ENCODE measurements at regions not wholly inside any gene's neighbourhood (a gene's known extent, or its start where the extent isn't known, plus 50 kb on each side); places are given as distances from the start of the nearest gene placed in this dataset.
"Not testable (repeated sequence)": the region's sequence is repeated elsewhere in the genome, so short reads cannot be mapped to it uniquely, and the experiment has no call there.

DNA sequence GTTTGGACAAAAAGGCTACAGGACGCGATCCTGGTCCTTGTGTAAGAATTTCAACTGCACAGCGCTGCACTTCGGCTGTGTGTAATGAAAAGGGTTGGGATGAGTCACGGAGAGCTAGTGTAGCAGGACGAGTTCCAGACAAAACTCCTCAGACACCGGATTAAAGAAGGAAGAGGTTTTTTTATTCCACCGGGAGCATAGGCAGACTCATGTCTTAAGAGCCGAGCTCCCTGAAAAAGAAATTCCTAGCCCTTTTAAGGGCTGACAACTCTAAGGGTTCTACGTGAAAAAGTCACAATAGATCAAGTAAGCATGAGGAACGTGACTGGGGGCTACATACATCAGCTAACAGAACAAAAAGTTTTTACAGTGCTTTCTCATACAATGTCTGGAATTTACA lies 54.8 kb upstream of the FAM90A1 start:
- H3K9ac ChIP-seq (ENCODE audit: insufficient read depth, low read length); H2AFZ ChIP-seq (ENCODE audit: low read length); H4K20me1 ChIP-seq (ENCODE audit: control insufficient read depth, extremely low read depth, insufficient read depth, low read length); H3K4me2 ChIP-seq (ENCODE audit: extremely low read depth, insufficient read depth, low read length); H3K27ac ChIP-seq (ENCODE audit: insufficient read depth, low read length); H3K4me3 ChIP-seq (replicated peaks in 1 of 4; ENCODE audit: control extremely low read depth in 1 of 4, insufficient read depth in 1 of 4, low read depth in 3 of 4, low read length in 4 of 4); H3K9me3 ChIP-seq (ENCODE audit: control insufficient read depth, insufficient read depth, low read depth, low read length); H3K4me1 ChIP-seq (ENCODE audit: control insufficient read depth, extremely low read depth, insufficient read depth, low read length); H3K36me3 ChIP-seq (ENCODE audit: control insufficient read depth, insufficient read depth, low read length); H3K27me3 ChIP-seq (ENCODE audit: control insufficient read depth, insufficient read depth, low read length); H3K79me2 ChIP-seq (ENCODE audit: control insufficient read depth, insufficient read depth, low read length): not testable (repeated sequence)
- DNase-seq (ENCODE audit: low read depth in 2 of 2) = peak; percentile 48 to 66

GRCh38 chr12:8285681-8286080 lies 58.3 kb upstream of the FAM90A1 start:
- H3K36me3 ChIP-seq (ENCODE audit: control insufficient read depth, insufficient read depth, low read length); H3K4me2 ChIP-seq (ENCODE audit: extremely low read depth, insufficient read depth, low read length): not testable (repeated sequence)

DNA sequence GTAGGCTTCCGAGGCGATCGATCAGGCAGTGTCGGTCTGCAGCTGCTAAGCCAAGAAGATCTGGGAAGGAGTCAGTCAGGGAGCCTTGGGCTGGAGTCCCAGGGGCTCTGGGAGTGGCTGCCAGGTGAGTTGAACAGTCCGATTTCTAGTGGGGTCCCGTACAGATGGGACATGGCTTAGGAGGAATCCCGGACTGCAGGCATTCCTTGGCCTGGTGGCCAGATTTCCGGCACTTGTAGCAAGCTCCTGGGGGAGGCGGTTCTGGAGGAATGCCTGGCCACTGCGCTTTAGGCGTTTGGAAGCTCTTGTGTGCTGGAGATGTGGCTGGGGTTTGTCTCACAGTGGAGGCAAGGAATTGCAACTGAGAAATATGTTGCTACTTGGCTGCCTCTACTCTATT lies 64.3 kb upstream of the FAM90A1 start:
- DNase-seq (ENCODE audit: low read depth in 2 of 2) = not testable (repeated sequence)

More at GRCh38 chr12:8285681-8286080, 58.3 kb upstream of the FAM90A1 start:
- H3K4me1 ChIP-seq (ENCODE audit: control insufficient read depth, extremely low read depth, insufficient read depth, low read length); H3K9me3 ChIP-seq (ENCODE audit: control insufficient read depth, insufficient read depth, low read depth, low read length); DNase-seq (ENCODE audit: low read depth in 2 of 2); H3K27me3 ChIP-seq (ENCODE audit: control insufficient read depth, insufficient read depth, low read length); H4K20me1 ChIP-seq (ENCODE audit: control insufficient read depth, extremely low read depth, insufficient read depth, low read length); H3K4me3 ChIP-seq (replicated peaks in 1 of 4; ENCODE audit: control extremely low read depth in 1 of 4, insufficient read depth in 1 of 4, low read depth in 3 of 4, low read length in 4 of 4); H3K9ac ChIP-seq (ENCODE audit: insufficient read depth, low read length); H2AFZ ChIP-seq (ENCODE audit: low read length); H3K79me2 ChIP-seq (ENCODE audit: control insufficient read depth, insufficient read depth, low read length); H3K27ac ChIP-seq (ENCODE audit: insufficient read depth, low read length): not testable (repeated sequence)

DNA sequence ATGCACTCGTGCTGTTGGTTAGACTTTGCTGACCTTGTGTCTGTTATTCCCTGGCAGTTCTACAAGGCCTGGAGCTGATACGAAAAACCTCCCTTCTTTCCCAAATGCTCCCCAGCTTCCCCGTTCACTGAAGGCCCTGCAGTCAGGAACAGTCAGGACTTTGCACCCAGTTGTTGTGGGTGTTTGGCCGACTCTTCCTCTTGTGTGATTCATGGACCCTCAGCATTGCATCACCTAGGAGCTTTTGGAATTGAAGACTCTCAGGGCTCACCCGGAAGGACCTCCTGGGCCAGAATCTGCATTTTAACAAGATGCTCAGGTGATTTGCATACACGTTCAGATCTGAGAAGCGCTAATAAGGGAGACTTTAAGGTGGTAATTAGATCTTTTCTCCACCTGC lies 67.2 kb upstream of the FAM90A1 start:
- not testable (repeated sequence) for H3K27ac ChIP-seq (ENCODE audit: insufficient read depth, low read length); H4K20me1 ChIP-seq (ENCODE audit: control insufficient read depth, extremely low read depth, insufficient read depth, low read length); H3K36me3 ChIP-seq (ENCODE audit: control insufficient read depth, insufficient read depth, low read length); H3K4me2 ChIP-seq (ENCODE audit: extremely low read depth, insufficient read depth, low read length); H2AFZ ChIP-seq (ENCODE audit: low read length); H3K4me3 ChIP-seq (replicated peaks in 1 of 4; ENCODE audit: control extremely low read depth in 1 of 4, insufficient read depth in 1 of 4, low read depth in 3 of 4, low read length in 4 of 4); H3K79me2 ChIP-seq (ENCODE audit: control insufficient read depth, insufficient read depth, low read length); H3K4me1 ChIP-seq (ENCODE audit: control insufficient read depth, extremely low read depth, insufficient read depth, low read length); DNase-seq (ENCODE audit: low read depth in 2 of 2); H3K27me3 ChIP-seq (ENCODE audit: control insufficient read depth, insufficient read depth, low read length); H3K9me3 ChIP-seq (ENCODE audit: control insufficient read depth, insufficient read depth, low read depth, low read length); H3K9ac ChIP-seq (ENCODE audit: insufficient read depth, low read length)

More for the DNA sequence above, 64.3 kb upstream of the FAM90A1 start:
- H3K36me3 ChIP-seq (ENCODE audit: control insufficient read depth, insufficient read depth, low read length); H3K9me3 ChIP-seq (ENCODE audit: control insufficient read depth, insufficient read depth, low read depth, low read length); H3K9ac ChIP-seq (ENCODE audit: insufficient read depth, low read length); H3K4me3 ChIP-seq (replicated peaks in 1 of 4; ENCODE audit: control extremely low read depth in 1 of 4, insufficient read depth in 1 of 4, low read depth in 3 of 4, low read length in 4 of 4); H2AFZ ChIP-seq (ENCODE audit: low read length); H3K4me2 ChIP-seq (ENCODE audit: extremely low read depth, insufficient read depth, low read length); H3K4me1 ChIP-seq (ENCODE audit: control insufficient read depth, extremely low read depth, insufficient read depth, low read length); H4K20me1 ChIP-seq (ENCODE audit: control insufficient read depth, extremely low read depth, insufficient read depth, low read length); H3K79me2 ChIP-seq (ENCODE audit: control insufficient read depth, insufficient read depth, low read length); H3K27ac ChIP-seq (ENCODE audit: insufficient read depth, low read length); H3K27me3 ChIP-seq (ENCODE audit: control insufficient read depth, insufficient read depth, low read length): not testable (repeated sequence)

DNA sequence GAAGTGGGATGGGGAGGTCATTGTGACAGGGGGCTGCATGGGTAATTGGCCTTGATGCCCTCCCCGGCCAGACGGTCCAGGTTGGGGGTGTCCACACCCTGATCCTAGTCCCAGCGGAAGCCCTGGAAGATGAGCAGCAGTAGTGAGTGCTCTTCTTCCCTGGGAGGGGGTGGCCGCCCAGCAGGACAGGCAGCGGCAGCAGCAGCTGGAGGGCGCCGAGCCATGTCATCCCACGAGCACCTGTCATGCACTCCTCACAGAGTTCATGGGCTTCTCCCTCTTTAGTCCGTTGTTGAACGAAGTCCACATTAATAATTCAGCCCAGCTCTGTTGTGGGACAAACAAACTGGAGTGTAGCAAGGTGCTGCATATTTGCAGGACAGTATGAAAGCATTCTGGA lies 81.2 kb upstream of the FAM90A1 start:
- not testable (repeated sequence) for H3K9me3 ChIP-seq (ENCODE audit: control insufficient read depth, insufficient read depth, low read depth, low read length); H3K27me3 ChIP-seq (ENCODE audit: control insufficient read depth, insufficient read depth, low read length); H3K4me1 ChIP-seq (ENCODE audit: control insufficient read depth, extremely low read depth, insufficient read depth, low read length); DNase-seq (ENCODE audit: low read depth in 2 of 2); H3K79me2 ChIP-seq (ENCODE audit: control insufficient read depth, insufficient read depth, low read length); H3K27ac ChIP-seq (ENCODE audit: insufficient read depth, low read length); H4K20me1 ChIP-seq (ENCODE audit: control insufficient read depth, extremely low read depth, insufficient read depth, low read length); H3K36me3 ChIP-seq (ENCODE audit: control insufficient read depth, insufficient read depth, low read length); H3K9ac ChIP-seq (ENCODE audit: insufficient read depth, low read length); H3K4me3 ChIP-seq (replicated peaks in 1 of 4; ENCODE audit: control extremely low read depth in 1 of 4, insufficient read depth in 1 of 4, low read depth in 3 of 4, low read length in 4 of 4); H3K4me2 ChIP-seq (ENCODE audit: extremely low read depth, insufficient read depth, low read length); H2AFZ ChIP-seq (ENCODE audit: low read length)

GRCh38 chr12:8315997-8316396 lies 88.6 kb upstream of the FAM90A1 start:
- not testable (repeated sequence) for H3K79me2 ChIP-seq (ENCODE audit: control insufficient read depth, insufficient read depth, low read length); H3K4me2 ChIP-seq (ENCODE audit: extremely low read depth, insufficient read depth, low read length); H3K9ac ChIP-seq (ENCODE audit: insufficient read depth, low read length); H2AFZ ChIP-seq (ENCODE audit: low read length); H4K20me1 ChIP-seq (ENCODE audit: control insufficient read depth, extremely low read depth, insufficient read depth, low read length); H3K4me3 ChIP-seq (replicated peaks in 1 of 4; ENCODE audit: control extremely low read depth in 1 of 4, insufficient read depth in 1 of 4, low read depth in 3 of 4, low read length in 4 of 4); H3K9me3 ChIP-seq (ENCODE audit: control insufficient read depth, insufficient read depth, low read depth, low read length); H3K27me3 ChIP-seq (ENCODE audit: control insufficient read depth, insufficient read depth, low read length); H3K4me1 ChIP-seq (ENCODE audit: control insufficient read depth, extremely low read depth, insufficient read depth, low read length); H3K36me3 ChIP-seq (ENCODE audit: control insufficient read depth, insufficient read depth, low read length); DNase-seq (ENCODE audit: low read depth in 2 of 2); H3K27ac ChIP-seq (ENCODE audit: insufficient read depth, low read length)

DNA sequence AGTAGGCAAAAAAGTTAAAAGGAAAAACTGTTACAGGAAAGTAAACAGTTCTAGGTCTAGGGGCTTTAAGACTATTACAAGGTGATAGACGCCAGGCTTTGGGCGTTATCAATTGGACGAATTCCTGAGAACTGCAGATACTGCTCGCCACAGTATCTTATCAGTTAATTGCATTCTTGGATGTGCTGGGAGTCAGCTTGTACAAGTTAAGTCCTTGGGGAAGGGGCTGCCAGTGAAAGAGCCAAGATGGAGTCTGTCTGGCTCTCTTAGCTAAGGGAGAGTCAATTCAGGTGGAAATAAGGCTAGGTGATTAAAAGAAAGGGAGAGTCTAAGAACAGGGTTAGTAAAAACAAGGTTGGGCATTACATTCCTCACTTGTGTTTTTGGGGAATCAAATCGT lies 90.3 kb upstream of the FAM90A1 start:
- H3K79me2 ChIP-seq (ENCODE audit: control insufficient read depth, insufficient read depth, low read length); H4K20me1 ChIP-seq (ENCODE audit: control insufficient read depth, extremely low read depth, insufficient read depth, low read length); H3K4me1 ChIP-seq (ENCODE audit: control insufficient read depth, extremely low read depth, insufficient read depth, low read length); H3K36me3 ChIP-seq (ENCODE audit: control insufficient read depth, insufficient read depth, low read length); H3K27ac ChIP-seq (ENCODE audit: insufficient read depth, low read length); H3K9ac ChIP-seq (ENCODE audit: insufficient read depth, low read length); H2AFZ ChIP-seq (ENCODE audit: low read length); H3K4me3 ChIP-seq (replicated peaks in 1 of 4; ENCODE audit: control extremely low read depth in 1 of 4, insufficient read depth in 1 of 4, low read depth in 3 of 4, low read length in 4 of 4); DNase-seq (ENCODE audit: low read depth in 2 of 2); H3K27me3 ChIP-seq (ENCODE audit: control insufficient read depth, insufficient read depth, low read length); H3K4me2 ChIP-seq (ENCODE audit: extremely low read depth, insufficient read depth, low read length); H3K9me3 ChIP-seq (ENCODE audit: control insufficient read depth, insufficient read depth, low read depth, low read length): not testable (repeated sequence)
